ENCODE measurements at regions not wholly inside any gene's neighbourhood (a gene's known extent, or its start where the extent isn't known, plus 50 kb on each side); places are given as distances from the start of the nearest gene placed in this dataset.
A peak's percentile ranks its signal among the peaks of the same experiment; 100 is the strongest.

DNA sequence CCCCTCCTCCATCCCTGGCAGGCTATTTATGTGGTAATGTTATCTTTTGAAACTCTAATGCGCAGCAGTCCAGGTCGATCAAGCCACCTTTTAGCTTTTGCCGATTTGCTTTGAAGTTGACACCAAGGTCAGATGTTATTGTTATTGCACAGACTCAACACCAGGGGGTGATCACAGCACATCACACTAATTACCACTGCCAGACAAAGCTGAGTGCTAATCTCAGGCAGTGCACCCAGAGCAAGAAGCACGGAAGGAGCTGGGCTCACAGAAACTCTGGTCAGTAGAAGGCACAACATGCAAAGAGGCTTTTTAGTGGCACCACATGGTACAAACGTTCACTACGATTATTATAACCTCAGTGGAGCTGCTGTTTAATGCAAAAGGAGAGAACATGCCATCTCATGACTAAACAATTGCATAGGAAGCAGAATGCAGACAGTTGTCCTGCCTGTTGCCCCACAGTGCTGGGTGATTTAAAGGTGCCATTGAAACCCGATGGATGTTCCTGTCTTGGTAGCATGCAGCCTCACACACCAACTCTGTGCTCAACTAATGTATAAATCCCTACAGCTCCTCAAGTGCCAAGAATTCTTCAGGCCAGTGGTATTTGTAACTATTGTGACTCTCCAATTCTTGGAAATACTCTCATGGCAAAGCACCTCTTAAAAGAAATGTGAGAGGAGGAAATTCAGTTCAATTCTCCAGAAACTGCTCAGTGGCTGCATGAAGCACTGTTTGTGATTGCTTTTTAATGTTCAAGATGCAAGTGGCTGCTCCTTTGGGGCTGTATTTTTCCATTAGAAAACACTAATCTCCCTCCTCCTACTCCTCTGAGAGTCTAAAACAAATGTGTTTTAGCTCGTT, 353.9 kb upstream of the DDI1 start:
- TF ChIP-seq, protein P1, sequence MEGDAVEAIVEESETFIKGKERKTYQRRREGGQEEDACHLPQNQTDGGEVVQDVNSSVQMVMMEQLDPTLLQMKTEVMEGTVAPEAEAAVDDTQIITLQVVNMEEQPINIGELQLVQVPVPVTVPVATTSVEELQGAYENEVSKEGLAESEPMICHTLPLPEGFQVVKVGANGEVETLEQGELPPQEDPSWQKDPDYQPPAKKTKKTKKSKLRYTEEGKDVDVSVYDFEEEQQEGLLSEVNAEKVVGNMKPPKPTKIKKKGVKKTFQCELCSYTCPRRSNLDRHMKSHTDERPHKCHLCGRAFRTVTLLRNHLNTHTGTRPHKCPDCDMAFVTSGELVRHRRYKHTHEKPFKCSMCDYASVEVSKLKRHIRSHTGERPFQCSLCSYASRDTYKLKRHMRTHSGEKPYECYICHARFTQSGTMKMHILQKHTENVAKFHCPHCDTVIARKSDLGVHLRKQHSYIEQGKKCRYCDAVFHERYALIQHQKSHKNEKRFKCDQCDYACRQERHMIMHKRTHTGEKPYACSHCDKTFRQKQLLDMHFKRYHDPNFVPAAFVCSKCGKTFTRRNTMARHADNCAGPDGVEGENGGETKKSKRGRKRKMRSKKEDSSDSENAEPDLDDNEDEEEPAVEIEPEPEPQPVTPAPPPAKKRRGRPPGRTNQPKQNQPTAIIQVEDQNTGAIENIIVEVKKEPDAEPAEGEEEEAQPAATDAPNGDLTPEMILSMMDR (conservative IDR thresholded peaks at IDR 0.05; ENCODE audit: low read depth, low read length) = peak; percentile 86
- DNase-seq (ENCODE audit: low read depth) = peak; percentile 31
- H3K4me3 ChIP-seq (ENCODE audit: low read depth, low read length) = no peak overlapping the region

DNA sequence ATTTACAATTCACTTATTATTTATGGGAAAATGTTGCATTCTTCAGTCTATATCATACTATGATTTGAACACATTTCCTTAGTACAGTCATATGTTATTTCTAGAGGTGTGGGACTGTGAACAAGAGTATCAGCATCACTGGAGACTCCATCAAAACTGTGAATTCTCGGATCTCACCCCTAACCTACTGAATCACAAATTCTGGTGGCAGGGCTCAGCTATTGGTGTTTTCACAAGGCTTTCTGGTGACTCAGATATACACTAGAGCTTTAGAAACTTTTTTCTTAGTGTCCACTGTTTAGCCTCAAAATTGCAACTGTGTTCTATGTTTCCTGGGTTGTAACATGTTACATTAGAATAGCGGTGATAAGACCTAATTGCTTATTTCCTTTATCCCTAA, 352.9 kb upstream of the DDI1 start:
- DNase-seq (ENCODE audit: low read depth) = no peak
- TF ChIP-seq, protein P1 (conservative IDR thresholded peaks at IDR 0.05; ENCODE audit: low read depth, low read length) = no peak
- no peak overlapping the region for H3K4me3 ChIP-seq (ENCODE audit: low read depth, low read length)

DNA sequence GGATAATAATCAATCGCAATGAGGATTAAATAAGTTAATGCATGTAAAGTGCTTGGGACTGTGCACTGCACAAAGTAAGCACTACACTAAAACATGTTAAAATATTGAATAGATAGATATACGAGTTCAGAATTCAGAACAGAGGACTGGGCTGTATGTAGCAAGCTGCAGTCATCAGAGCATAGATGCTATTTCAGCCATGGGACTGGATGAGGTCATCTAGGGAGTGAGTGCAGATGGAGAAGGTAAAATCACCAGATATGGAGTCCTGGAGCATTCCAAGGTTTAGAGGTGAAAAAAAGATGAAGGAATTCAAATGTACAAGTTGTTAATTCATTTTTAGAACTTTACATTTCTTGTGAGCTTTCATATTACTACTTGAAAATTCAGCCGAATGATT, 347.5 kb upstream of the DDI1 start:
- no peak overlapping the region for H3K4me3 ChIP-seq (ENCODE audit: low read depth, low read length)
- no peak for DNase-seq (ENCODE audit: low read depth)
- TF ChIP-seq, protein P1 (conservative IDR thresholded peaks at IDR 0.05; ENCODE audit: low read depth, low read length) = no peak

DNA sequence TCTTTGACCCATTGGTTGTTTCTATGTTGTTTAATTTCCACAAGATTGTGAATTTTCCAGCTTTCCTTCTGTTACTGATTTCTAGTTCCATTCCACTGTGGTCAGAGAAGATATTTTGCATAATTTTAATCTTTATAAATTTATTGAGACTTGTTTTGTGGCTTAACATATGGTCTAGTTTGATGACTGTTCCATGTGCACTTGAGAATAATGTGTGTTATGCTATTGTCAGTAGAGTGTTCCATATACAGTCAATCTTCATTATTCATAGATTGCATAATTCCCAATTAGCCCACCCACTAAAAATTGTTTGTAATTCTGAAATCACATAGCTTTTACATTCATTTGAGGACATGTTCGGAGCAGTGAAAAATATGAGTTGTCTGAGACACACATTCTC, 346.1 kb upstream of the DDI1 start:
- DNase-seq (ENCODE audit: low read depth) = no peak
- TF ChIP-seq, protein P1 (conservative IDR thresholded peaks at IDR 0.05; ENCODE audit: low read depth, low read length) = no peak
- no peak overlapping the region for H3K4me3 ChIP-seq (ENCODE audit: low read depth, low read length)

DNA sequence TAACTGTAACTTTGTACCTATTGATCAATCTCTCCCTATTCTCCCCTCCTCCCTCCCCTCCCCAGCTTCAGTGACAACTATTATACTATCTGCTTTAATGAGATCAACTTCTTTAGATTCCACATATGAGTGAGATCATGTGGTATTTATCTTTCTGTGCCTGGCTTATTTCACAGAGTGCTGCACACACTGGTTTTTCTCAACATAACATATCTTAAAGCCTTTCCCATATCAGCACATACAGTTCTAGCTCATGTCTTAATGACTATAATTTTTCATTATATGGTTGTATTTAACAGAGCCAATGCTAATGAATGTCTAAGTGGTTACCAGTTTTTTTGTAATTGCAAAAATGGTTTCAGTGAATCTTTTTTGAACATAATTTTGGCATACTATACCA, 340.3 kb upstream of the DDI1 start:
- no peak for DNase-seq (ENCODE audit: low read depth)
- H3K4me3 ChIP-seq (ENCODE audit: low read depth, low read length) = no peak overlapping the region
- TF ChIP-seq, protein P1 (conservative IDR thresholded peaks at IDR 0.05; ENCODE audit: low read depth, low read length) = no peak

DNA sequence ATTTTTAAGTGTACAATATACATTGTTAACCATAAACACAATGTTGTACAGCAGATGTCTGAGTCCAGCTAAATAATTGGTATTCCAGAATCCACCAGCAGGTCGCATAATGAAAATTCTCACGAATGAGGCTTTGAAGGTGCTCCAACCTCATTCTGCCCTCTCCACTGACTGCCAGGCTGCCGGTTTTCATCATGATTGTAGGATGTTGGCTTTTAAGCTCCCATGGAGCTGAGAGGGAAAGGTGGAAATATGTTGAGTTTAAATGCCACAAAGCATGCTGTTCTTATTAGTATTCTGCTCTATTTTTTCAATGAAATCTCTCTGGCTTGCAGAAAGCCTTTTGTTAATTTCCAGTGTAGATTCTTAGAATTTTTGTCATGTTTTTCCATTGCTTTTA, 337.2 kb upstream of the DDI1 start:
- no peak overlapping the region for H3K4me3 ChIP-seq (ENCODE audit: low read depth, low read length)
- TF ChIP-seq, protein P1 (conservative IDR thresholded peaks at IDR 0.05; ENCODE audit: low read depth, low read length) = peak; percentile 9
- no peak for DNase-seq (ENCODE audit: low read depth)

DNA sequence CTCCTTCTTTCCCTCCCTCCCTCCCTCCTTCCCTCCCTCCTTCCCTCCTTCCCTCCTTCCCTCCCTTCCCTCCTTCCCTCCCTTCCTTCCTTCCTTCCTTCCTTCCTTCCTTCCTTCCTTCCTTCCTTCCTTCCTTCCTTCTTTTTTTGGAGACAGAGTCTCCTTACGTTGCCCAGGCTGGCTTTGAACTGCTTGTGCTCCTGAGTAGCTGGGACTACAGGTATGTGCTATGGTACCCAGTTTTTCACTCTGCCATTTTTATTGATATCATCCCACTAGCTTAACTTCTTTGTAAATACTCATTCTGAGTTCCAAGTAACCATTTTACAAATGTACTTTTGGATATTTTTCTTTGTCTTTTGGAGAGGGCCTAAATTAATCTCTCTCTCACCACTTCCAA, 336.8 kb upstream of the DDI1 start:
- no peak overlapping the region for H3K4me3 ChIP-seq (ENCODE audit: low read depth, low read length)
- DNase-seq (ENCODE audit: low read depth) = no peak

More for the DNA sequence above, 336.8 kb upstream of the DDI1 start:
- TF ChIP-seq, protein P1 (conservative IDR thresholded peaks at IDR 0.05; ENCODE audit: low read depth, low read length) = no peak

Measured in epithelial cell of proximal tubule (primary cell).